SJCRH30 (cell line): ENCODE measurements at regions not wholly inside any gene's neighbourhood (a gene's known extent, or its start where the extent isn't known, plus 50 kb on each side); places are given as distances from the start of the nearest gene placed in this dataset.

Experiments
- DNase-seq, 2 experiments: peaks; one replicate each; pipeline ENCODE4 v3.0.0-alpha.2; 2015 to 2020
- H3K27ac ChIP-seq: fragments of 250-450 bp; sonication (Bioruptor Pico); 2 replicates; pipeline ENCODE4 v1.5.1; 2020; ENCODE audit warnings: mild to moderate bottlenecking, moderate library complexity
- H3K27me3 ChIP-seq: fragments of 250-450 bp; sonication (Bioruptor Pico); 2 replicates; pipeline ENCODE4 v1.5.1; 2020; ENCODE audit warnings: mild to moderate bottlenecking, moderate library complexity
- H3K36me3 ChIP-seq: fragments of 250-450 bp; sonication (Bioruptor Pico); 2 replicates; pipeline ENCODE4 v1.5.1; 2020; ENCODE audit warnings: mild to moderate bottlenecking, moderate library complexity
- H3K4me1 ChIP-seq: fragments of 250-450 bp; sonication (Bioruptor Pico); 2 replicates; pipeline ENCODE4 v1.5.1; 2020; ENCODE audit warnings: mild to moderate bottlenecking, moderate library complexity
- H3K4me3 ChIP-seq: fragments of 250-450 bp; sonication (Bioruptor Pico); 2 replicates; pipeline ENCODE4 v1.5.1; 2020; ENCODE audit warnings: mild to moderate bottlenecking, moderate library complexity
- H3K9me3 ChIP-seq: fragments of 250-450 bp; sonication (Bioruptor Pico); replicated peaks from 2 replicates; pipeline ENCODE4 v1.5.1; 2020; ENCODE audit warnings: mild to moderate bottlenecking, moderate library complexity

- H3K4me3 ChIP-seq: no peak overlapping the region
- DNase-seq: no peak
- H3K27me3 ChIP-seq: no peaks in the 10 kb centered on the region
- no peaks in the 10 kb centered on the region for H3K9me3 ChIP-seq
- H3K4me1 ChIP-seq: no peaks in the 10 kb centered on the region
- H3K27ac ChIP-seq: no peak overlapping the region
- no peaks in the 10 kb centered on the region for H3K36me3 ChIP-seq
These were observed 633.7 kb upstream of the HTR2C start for GRCh38 chrX:113950081-113950678.

- H3K9me3 ChIP-seq: no peaks in the 10 kb centered on the region
- H3K27me3 ChIP-seq: no peaks in the 10 kb centered on the region
- H3K36me3 ChIP-seq: no peaks in the 10 kb centered on the region
- DNase-seq: no peak
- no peak overlapping the region for H3K27ac ChIP-seq
- H3K4me3 ChIP-seq: no peak overlapping the region
- H3K4me1 ChIP-seq: no peaks in the 10 kb centered on the region
These were observed 636.3 kb upstream of the HTR2C start for GRCh38 chrX:113947548-113947947.

- Histone ChIP-seq H3K9me3 (no peaks in the 10 kb centered on the region), H3K36me3 (no peaks in the 10 kb centered on the region), H3K27ac (no peak overlapping the region), H3K4me1 (no peaks in the 10 kb centered on the region), H3K4me3 (no peak overlapping the region), H3K27me3 (no peaks in the 10 kb centered on the region)
- DNase-seq: no peak
These were observed 648.4 kb upstream of the HTR2C start for GRCh38 chrX:113935518-113935917.

- no peak overlapping the region for H3K27ac ChIP-seq
- H3K36me3 ChIP-seq: no peaks in the 10 kb centered on the region
- H3K4me1 ChIP-seq: no peaks in the 10 kb centered on the region
- no peak for DNase-seq
- H3K27me3 ChIP-seq: no peaks in the 10 kb centered on the region
- no peaks in the 10 kb centered on the region for H3K9me3 ChIP-seq
- no peak overlapping the region for H3K4me3 ChIP-seq
These were observed 650.0 kb upstream of the HTR2C start for GRCh38 chrX:113933931-113934330.

- DNase-seq: peak; percentile 26 to 65
- Histone ChIP-seq H3K4me1 (no peaks in the 10 kb centered on the region), H3K27ac (no peak overlapping the region), H3K4me3 (no peak overlapping the region), H3K9me3 (no peaks in the 10 kb centered on the region), H3K36me3 (no peaks in the 10 kb centered on the region), H3K27me3 (no peaks in the 10 kb centered on the region)
These were observed 654.9 kb upstream of the HTR2C start for GRCh38 chrX:113929004-113929403.

GRCh38 chrX:113920661-113921060 lies 663.2 kb upstream of the HTR2C start:
- H3K4me3 ChIP-seq: no peak overlapping the region
- H3K9me3 ChIP-seq: no peaks in the 10 kb centered on the region
- DNase-seq: no peak
- no peak overlapping the region for H3K27ac ChIP-seq
- no peaks in the 10 kb centered on the region for H3K4me1 ChIP-seq
- no peaks in the 10 kb centered on the region for H3K27me3 ChIP-seq
- no peaks in the 10 kb centered on the region for H3K36me3 ChIP-seq

GRCh38 chrX:113919387-113919786 lies 664.5 kb upstream of the HTR2C start:
- Histone ChIP-seq H3K9me3 (no peaks in the 10 kb centered on the region), H3K36me3 (no peaks in the 10 kb centered on the region), H3K4me1 (no peaks in the 10 kb centered on the region), H3K4me3 (no peak overlapping the region), H3K27ac (no peak overlapping the region), H3K27me3 (no peaks in the 10 kb centered on the region)
- no peak for DNase-seq

GRCh38 chrX:113906168-113906567 lies 677.7 kb upstream of the HTR2C start:
- Histone ChIP-seq H3K4me1 (no peaks in the 10 kb centered on the region), H3K27me3 (no peaks in the 10 kb centered on the region), H3K9me3 (no peaks in the 10 kb centered on the region), H3K36me3 (no peaks in the 10 kb centered on the region), H3K27ac (no peak overlapping the region), H3K4me3 (no peak overlapping the region)
- DNase-seq: no peak

- no peak overlapping the region for H3K27ac ChIP-seq
- no peaks in the 10 kb centered on the region for H3K9me3 ChIP-seq
- no peak for DNase-seq
- H3K4me3 ChIP-seq: no peak overlapping the region
- H3K4me1 ChIP-seq: no peaks in the 10 kb centered on the region
- no peaks in the 10 kb centered on the region for H3K36me3 ChIP-seq
- H3K27me3 ChIP-seq: no peaks in the 10 kb centered on the region
These were observed 691.0 kb upstream of the HTR2C start for GRCh38 chrX:113892891-113893290.

- H3K27me3 ChIP-seq: no peaks in the 10 kb centered on the region
- no peak for DNase-seq
- no peak overlapping the region for H3K4me3 ChIP-seq
- H3K36me3 ChIP-seq: no peaks in the 10 kb centered on the region
- H3K27ac ChIP-seq: no peak overlapping the region
- no peaks in the 10 kb centered on the region for H3K4me1 ChIP-seq
- no peaks in the 10 kb centered on the region for H3K9me3 ChIP-seq
These were observed 691.5 kb upstream of the HTR2C start for GRCh38 chrX:113892401-113892800.

- no peak for DNase-seq
- Histone ChIP-seq H3K9me3 (no peaks in the 10 kb centered on the region), H3K36me3 (no peaks in the 10 kb centered on the region), H3K27ac (no peak overlapping the region), H3K4me3 (no peak overlapping the region), H3K4me1 (no peaks in the 10 kb centered on the region), H3K27me3 (no peaks in the 10 kb centered on the region)
These were observed 710.8 kb upstream of the HTR2C start for GRCh38 chrX:113873056-113873455.

GRCh38 chrX:113868711-113869110 lies 715.2 kb upstream of the HTR2C start:
- Histone ChIP-seq H3K4me3 (no peak overlapping the region), H3K36me3 (no peaks in the 10 kb centered on the region), H3K27ac (no peak overlapping the region), H3K9me3 (no peaks in the 10 kb centered on the region), H3K4me1 (no peaks in the 10 kb centered on the region), H3K27me3 (no peaks in the 10 kb centered on the region)
- no peak for DNase-seq

GRCh38 chrX:113868177-113868576 lies 715.7 kb upstream of the HTR2C start:
- DNase-seq: peak in 1 of 2 experiments; percentile 20
- Histone ChIP-seq H3K27ac (no peak overlapping the region), H3K4me1 (no peaks in the 10 kb centered on the region), H3K36me3 (no peaks in the 10 kb centered on the region), H3K9me3 (no peaks in the 10 kb centered on the region), H3K27me3 (no peaks in the 10 kb centered on the region), H3K4me3 (no peak overlapping the region)

- Histone ChIP-seq H3K27me3 (no peaks in the 10 kb centered on the region), H3K36me3 (no peaks in the 10 kb centered on the region), H3K9me3 (no peaks in the 10 kb centered on the region), H3K4me1 (no peaks in the 10 kb centered on the region), H3K27ac (no peak overlapping the region), H3K4me3 (no peak overlapping the region)
- no peak for DNase-seq
These were observed 734.5 kb upstream of the HTR2C start for GRCh38 chrX:113849408-113849807.

- H3K4me1 ChIP-seq: no peaks in the 10 kb centered on the region
- H3K4me3 ChIP-seq: no peak overlapping the region
- no peaks in the 10 kb centered on the region for H3K27me3 ChIP-seq
- no peak overlapping the region for H3K27ac ChIP-seq
- H3K36me3 ChIP-seq: no peaks in the 10 kb centered on the region
- no peaks in the 10 kb centered on the region for H3K9me3 ChIP-seq
- no peak for DNase-seq
These were observed 750.5 kb upstream of the HTR2C start for GRCh38 chrX:113833096-113834055.
